GM12892 (cell line): ENCODE measurements at regions not wholly inside any gene's neighbourhood (a gene's known extent, or its start where the extent isn't known, plus 50 kb on each side); places are given as distances from the start of the nearest gene placed in this dataset.

Experiments
- POLR2A ChIP-seq: IDR thresholded peaks from 2 replicates; pipeline ENCODE4 v1.6.1; 2011; ENCODE audit warnings: low read depth, low read length, control low read depth
- POLR2AphosphoS5 ChIP-seq: IDR thresholded peaks from 2 replicates; pipeline ENCODE4 v1.6.1; 2011; ENCODE audit warnings: low read depth, low read length, control low read depth
- TAF1 ChIP-seq: IDR thresholded peaks from 2 replicates; pipeline ENCODE4 v1.6.1; 2011; ENCODE audit warnings: low read depth, mild to moderate bottlenecking, control low read depth, low read length, borderline replicate concordance

GRCh38 chr9:115328677-115329076 is 210.7 kb upstream of the TNC start:
- TF ChIP-seq POLR2AphosphoS5: no peak
- no peak for TF ChIP-seq POLR2A
- TF ChIP-seq TAF1: no peak
